ENCODE measurements at regions not wholly inside any gene's neighbourhood (a gene's known extent, or its start where the extent isn't known, plus 50 kb on each side); places are given as distances from the start of the nearest gene placed in this dataset.
A peak's percentile ranks its signal among the peaks of the same experiment; 100 is the strongest.

DNA sequence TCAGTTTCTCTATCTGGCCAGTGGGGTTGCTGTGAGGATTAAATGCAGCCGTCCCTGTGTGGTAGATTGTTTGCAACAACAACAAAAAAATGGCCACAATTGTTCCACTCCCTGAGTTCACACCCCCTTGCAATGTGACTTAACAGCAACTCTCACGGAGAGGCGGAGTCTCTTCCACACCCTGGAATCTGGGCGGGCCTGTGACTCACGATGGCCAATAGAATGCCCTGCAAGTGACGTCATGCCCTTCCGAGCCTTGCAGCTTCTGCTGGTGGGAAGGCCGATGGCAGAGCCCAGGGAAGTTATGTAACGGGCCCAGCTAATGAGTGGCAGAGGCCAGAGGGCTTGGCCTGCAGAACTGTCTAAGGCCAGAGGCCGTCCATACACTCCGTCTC is 87.9 kb downstream of the RIPK4 start:
- peak overlapping the region; percentile 87 for H3K27ac Mint-ChIP-seq (ENCODE audit: low read depth, unreplicated experiment)
- H3K36me3 Mint-ChIP-seq (ENCODE audit: insufficient read depth, unreplicated experiment): no peaks in the 10 kb centered on the region
- intact Hi-C loops (cut with micrococcal nuclease): loop anchor here (2.0 to 5.0 kb wide), 3 partner anchors 47 to 88 kb away; partner anchors contain the start of gene RIPK4
- H3K4me3 Mint-ChIP-seq (ENCODE audit: unreplicated experiment): peak overlapping the region; percentile 60
- ChIA-PET CTCF (interaction anchor here (0.9 to 4.1 kb wide), 15 partner anchors 10 to 99 kb away, joined by 3 to 23 read pairs (median 4); no protein-coding TSS in a partner anchor), POLR2A (interaction anchor here (0.6 to 6.4 kb wide), 28 partner anchors 25 to 1142 kb away, joined by 3 to 131 read pairs (median 10); partner anchors contain the start of gene RIPK4)
- H3K9me3 Mint-ChIP-seq (ENCODE audit: unreplicated experiment): no peaks in the 10 kb centered on the region
- no TSS peak for BruUV-seq (replicated peaks)
- H3K4me1 Mint-ChIP-seq (ENCODE audit: insufficient read depth, unreplicated experiment): peaks cover 35% of the 10 kb centered on the region
- TF ChIP-seq, protein P1, sequence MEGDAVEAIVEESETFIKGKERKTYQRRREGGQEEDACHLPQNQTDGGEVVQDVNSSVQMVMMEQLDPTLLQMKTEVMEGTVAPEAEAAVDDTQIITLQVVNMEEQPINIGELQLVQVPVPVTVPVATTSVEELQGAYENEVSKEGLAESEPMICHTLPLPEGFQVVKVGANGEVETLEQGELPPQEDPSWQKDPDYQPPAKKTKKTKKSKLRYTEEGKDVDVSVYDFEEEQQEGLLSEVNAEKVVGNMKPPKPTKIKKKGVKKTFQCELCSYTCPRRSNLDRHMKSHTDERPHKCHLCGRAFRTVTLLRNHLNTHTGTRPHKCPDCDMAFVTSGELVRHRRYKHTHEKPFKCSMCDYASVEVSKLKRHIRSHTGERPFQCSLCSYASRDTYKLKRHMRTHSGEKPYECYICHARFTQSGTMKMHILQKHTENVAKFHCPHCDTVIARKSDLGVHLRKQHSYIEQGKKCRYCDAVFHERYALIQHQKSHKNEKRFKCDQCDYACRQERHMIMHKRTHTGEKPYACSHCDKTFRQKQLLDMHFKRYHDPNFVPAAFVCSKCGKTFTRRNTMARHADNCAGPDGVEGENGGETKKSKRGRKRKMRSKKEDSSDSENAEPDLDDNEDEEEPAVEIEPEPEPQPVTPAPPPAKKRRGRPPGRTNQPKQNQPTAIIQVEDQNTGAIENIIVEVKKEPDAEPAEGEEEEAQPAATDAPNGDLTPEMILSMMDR (IDR thresholded peaks at IDR 0.05; ENCODE audit: unreplicated experiment): no peak
- peak; percentile 100 for DNase-seq (ENCODE audit: unreplicated experiment)
- H3K27me3 Mint-ChIP-seq (ENCODE audit: insufficient read depth, unreplicated experiment): no peaks in the 10 kb centered on the region

DNA sequence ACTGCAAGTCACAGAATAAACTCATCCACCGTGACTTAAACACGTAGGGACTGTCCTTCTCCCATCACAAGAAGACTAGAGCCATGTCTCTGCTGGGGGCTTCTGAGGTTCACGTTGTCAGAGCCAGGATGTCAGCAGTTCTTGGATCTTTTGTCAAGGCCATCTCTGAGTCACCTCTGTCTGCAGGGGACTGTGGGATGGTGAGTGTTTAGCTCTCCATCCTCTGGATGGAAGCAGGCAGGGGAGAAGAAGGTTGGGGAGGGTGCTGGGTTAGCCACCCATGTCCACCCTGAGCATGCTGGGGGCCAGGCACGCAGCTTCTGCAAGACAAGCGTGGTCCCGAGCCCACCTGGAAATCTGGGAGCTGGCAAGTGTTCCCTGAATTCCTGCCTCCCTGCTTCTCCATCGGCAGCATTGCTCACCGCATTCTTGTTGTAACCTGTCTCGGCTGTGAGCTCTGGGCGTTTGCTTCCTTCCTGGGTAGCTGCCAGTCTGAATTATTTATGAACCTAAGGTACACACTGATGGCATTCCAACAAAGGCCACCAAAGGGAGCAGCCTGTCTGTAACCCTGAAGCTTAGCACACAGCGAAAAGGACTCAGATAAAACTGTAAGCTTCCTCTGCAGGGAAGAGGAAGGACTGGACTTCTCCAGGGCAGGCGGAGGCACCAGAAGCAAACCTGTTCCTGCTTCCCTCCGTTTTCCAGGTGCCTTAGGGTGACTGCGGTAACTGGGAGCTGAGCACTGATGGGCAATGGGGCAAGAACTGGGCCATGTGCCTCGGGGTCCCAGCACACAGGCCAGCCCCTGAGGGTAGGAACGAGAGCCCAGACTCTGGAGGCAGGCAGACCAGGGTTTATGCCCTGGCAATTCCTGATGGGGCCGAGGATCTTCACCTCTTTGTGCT is 88.6 kb downstream of the RIPK4 start:
- H3K4me3 Mint-ChIP-seq (ENCODE audit: unreplicated experiment): peak overlapping the region; percentile 60
- ChIA-PET CTCF (interaction anchor here (0.6 to 4.1 kb wide), 16 partner anchors 10 to 1437 kb away, joined by 3 to 23 read pairs (median 4); no protein-coding TSS in a partner anchor), POLR2A (interaction anchor here (0.6 to 6.4 kb wide), 30 partner anchors 13 to 1143 kb away, joined by 3 to 131 read pairs (median 9); partner anchors contain the start of gene RIPK4)
- no peaks in the 10 kb centered on the region for H3K27me3 Mint-ChIP-seq (ENCODE audit: insufficient read depth, unreplicated experiment)
- no peaks in the 10 kb centered on the region for H3K36me3 Mint-ChIP-seq (ENCODE audit: insufficient read depth, unreplicated experiment)
- peak overlapping the region; percentile 87 for H3K27ac Mint-ChIP-seq (ENCODE audit: low read depth, unreplicated experiment)
- peaks cover 30% of the 10 kb centered on the region for H3K4me1 Mint-ChIP-seq (ENCODE audit: insufficient read depth, unreplicated experiment)
- DNase-seq (ENCODE audit: unreplicated experiment): peak; percentile 94
- TF ChIP-seq, protein P1 (IDR thresholded peaks at IDR 0.05; ENCODE audit: unreplicated experiment): no peak
- BruUV-seq (replicated peaks): no TSS peak
- intact Hi-C loops (cut with micrococcal nuclease): loop anchor here (2.0 to 5.0 kb wide), 3 partner anchors 46 to 89 kb away; partner anchors contain the start of gene RIPK4
- H3K9me3 Mint-ChIP-seq (ENCODE audit: unreplicated experiment): no peaks in the 10 kb centered on the region

DNA sequence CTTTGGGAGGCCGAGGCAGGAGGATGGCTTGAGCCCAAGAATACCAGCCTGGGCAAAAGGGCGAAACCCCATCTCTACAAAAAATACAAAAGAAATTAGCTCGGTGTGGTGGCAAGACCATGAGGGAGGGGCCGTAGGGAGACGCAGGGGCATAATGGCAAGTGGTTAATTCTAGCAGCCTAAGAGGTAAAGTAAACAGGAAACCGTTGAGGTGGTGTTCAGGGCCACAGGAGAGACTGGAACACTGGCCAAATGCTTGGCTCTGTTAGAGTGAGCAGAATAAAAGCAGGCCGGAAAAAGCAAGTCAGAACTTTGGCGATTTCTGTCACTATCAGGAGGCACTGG is 89.2 kb downstream of the RIPK4 start:
- H3K36me3 Mint-ChIP-seq (ENCODE audit: insufficient read depth, unreplicated experiment): no peaks in the 10 kb centered on the region
- intact Hi-C loops (cut with micrococcal nuclease): loop anchor here (2.0 to 5.0 kb wide), 3 partner anchors 45 to 89 kb away; partner anchors contain the start of gene RIPK4
- DNase-seq (ENCODE audit: unreplicated experiment): peak; percentile 46
- no peaks in the 10 kb centered on the region for H3K27me3 Mint-ChIP-seq (ENCODE audit: insufficient read depth, unreplicated experiment)
- BruUV-seq (replicated peaks): no TSS peak
- no peak overlapping the region for H3K4me3 Mint-ChIP-seq (ENCODE audit: unreplicated experiment)
- no peaks in the 10 kb centered on the region for H3K9me3 Mint-ChIP-seq (ENCODE audit: unreplicated experiment)
- TF ChIP-seq, protein P1 (IDR thresholded peaks at IDR 0.05; ENCODE audit: unreplicated experiment): no peak
- CTCF ChIA-PET: interaction anchor here (0.6 to 4.1 kb wide), 13 partner anchors 11 to 1436 kb away, joined by 3 to 23 read pairs (median 4); no protein-coding TSS in a partner anchor
- POLR2A ChIA-PET: interaction anchor here (0.8 to 6.4 kb wide), 24 partner anchors 13 to 109 kb away, joined by 3 to 131 read pairs (median 14); partner anchors contain the start of gene RIPK4
- H3K4me1 Mint-ChIP-seq (ENCODE audit: insufficient read depth, unreplicated experiment): peaks cover 24% of the 10 kb centered on the region
- peak overlapping the region; percentile 87 for H3K27ac Mint-ChIP-seq (ENCODE audit: low read depth, unreplicated experiment)

DNA sequence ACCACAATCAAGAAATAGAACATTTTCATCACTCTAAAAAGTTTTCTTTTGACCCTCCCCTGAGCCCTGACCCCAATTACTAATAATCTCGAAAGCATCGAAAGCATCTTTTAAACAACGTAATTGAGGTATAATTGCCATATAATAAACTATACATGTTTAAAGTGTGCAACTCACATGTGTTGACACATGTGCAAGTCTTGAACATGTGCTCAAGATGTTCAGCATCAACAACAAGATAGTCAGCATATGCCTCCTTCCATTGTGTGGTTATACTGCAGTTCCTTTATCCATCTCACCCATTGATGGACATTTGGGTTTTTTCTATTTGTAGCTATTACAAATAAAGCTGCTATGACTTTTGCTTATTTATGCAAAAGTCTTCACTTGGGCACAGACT is 90.7 kb downstream of the RIPK4 start:
- Mint-ChIP-seq H3K9me3 (ENCODE audit: unreplicated experiment) (no peaks in the 10 kb centered on the region), H3K4me3 (ENCODE audit: unreplicated experiment) (no peak overlapping the region), H3K36me3 (ENCODE audit: insufficient read depth, unreplicated experiment) (no peaks in the 10 kb centered on the region), H3K4me1 (ENCODE audit: insufficient read depth, unreplicated experiment) (peaks cover 28% of the 10 kb centered on the region), H3K27me3 (ENCODE audit: insufficient read depth, unreplicated experiment) (no peaks in the 10 kb centered on the region), H3K27ac (ENCODE audit: low read depth, unreplicated experiment) (no peak overlapping the region)
- ChIA-PET POLR2A (interaction anchor here (0.9 to 6.4 kb wide), 5 partner anchors 9 to 63 kb away, joined by 3 to 67 read pairs (median 9); no protein-coding TSS in a partner anchor), CTCF (interaction anchor here (0.6 to 1.4 kb wide), 8 partner anchors 9 to 141 kb away, joined by 3 to 7 read pairs (median 3); no protein-coding TSS in a partner anchor)
- DNase-seq (ENCODE audit: unreplicated experiment): no peak
- TF ChIP-seq, protein P1 (IDR thresholded peaks at IDR 0.05; ENCODE audit: unreplicated experiment): no peak
- no TSS peak for BruUV-seq (replicated peaks)
- intact Hi-C loops (cut with micrococcal nuclease): loop anchor here (5.0 kb wide), 1 partner anchor 44 kb away; no protein-coding TSS in a partner anchor
